Erythroblast (primary cell): ENCODE measurements at regions not wholly inside any gene's neighbourhood (a gene's known extent, or its start where the extent isn't known, plus 50 kb on each side); places are given as distances from the start of the nearest gene placed in this dataset.

Source experiments
- GATA1 ChIP-seq: IDR thresholded peaks from 2 replicates; pipeline ENCODE4 v1.6.1; 2011; ENCODE audit warnings: low read depth, mild to moderate bottlenecking, control low read depth, low read length, moderate library complexity
- POLR2A ChIP-seq: IDR thresholded peaks from 2 replicates; pipeline ENCODE4 v1.6.1; 2011; ENCODE audit warnings: mild to moderate bottlenecking, low read length

- TF ChIP-seq POLR2A = no peak
- TF ChIP-seq GATA1 = no peak
Measured at GRCh38 chr2:216754336-216754735, 59.0 kb upstream of the IGFBP5 start.
